PC-9 (cell line): ENCODE measurements at regions not wholly inside any gene's neighbourhood (a gene's known extent, or its start where the extent isn't known, plus 50 kb on each side); places are given as distances from the start of the nearest gene placed in this dataset.

Source experiments
- BruUV-seq: library from RNA; stranded (reverse); fragments of 400-500 nt; replicated peaks from 2 replicates; lab custom pipeline; 2021; lab: Mats Ljungman, UMichigan
- CTCF ChIA-PET: fragments of 300-600 bp; sonication (Branson Sonifier 250); formaldehyde crosslinking; loops from one replicate; lab custom pipeline; 2022; ENCODE audit warnings: antibody characterized with exemption; lab: Charles Lee
- POLR2A ChIA-PET: fragments of 300-600 bp; sonication (Branson Sonifier 250); formaldehyde crosslinking; loops from one replicate; lab custom pipeline; 2022; ENCODE audit warnings: antibody characterized with exemption; ENCODE audit not compliant: unreplicated experiment; lab: Charles Lee
- DNase-seq, 2 experiments: peaks; one replicate each; pipeline versions ENCODE4 v3.0.0 to v3.0.0-alpha.2; 2015 to 2022; ENCODE audit warnings: mixed read lengths in 1 of 2
- H2AFZ ChIP-seq: fragments of 200-600 bp; sonication (generic); 2 replicates; pipeline ENCODE4 v1.8.1; 2017; ENCODE audit warnings: antibody characterized with exemption
- H3F3A ChIP-seq: fragments of 200-600 bp; sonication (generic); 2 replicates; pipeline ENCODE4 v1.8.1; 2017; ENCODE audit warnings: antibody characterized with exemption, mild to moderate bottlenecking, low read depth; ENCODE audit not compliant: insufficient read depth
- H3K27ac ChIP-seq: fragments of 200-600 bp; sonication (generic); 2 replicates; pipeline ENCODE4 v1.6.1; 2016; ENCODE audit warnings: mixed run types
- H3K27me3 ChIP-seq: fragments of 200-600 bp; sonication (generic); 2 replicates; pipeline ENCODE4 v1.6.1; 2016; ENCODE audit warnings: low read depth, mixed run types; ENCODE audit not compliant: insufficient read depth
- H3K36me3 ChIP-seq: fragments of 200-600 bp; sonication (generic); 2 replicates; pipeline ENCODE4 v1.6.1; 2016; ENCODE audit warnings: low read depth, mixed run types
- H3K4me1 ChIP-seq: fragments of 200-600 bp; sonication (generic); replicated peaks from 2 replicates; pipeline ENCODE4 v1.6.1; 2016; ENCODE audit warnings: mixed run types; ENCODE audit not compliant: insufficient read depth
- H3K4me2 ChIP-seq: fragments of 200-600 bp; sonication (generic); 2 replicates; pipeline ENCODE4 v1.6.1; 2017; ENCODE audit warnings: mixed run types
- H3K4me3 ChIP-seq: fragments of 200-600 bp; sonication (generic); 2 replicates; pipeline ENCODE4 v1.6.1; 2016; ENCODE audit warnings: mixed run types
- H3K79me2 ChIP-seq: fragments of 200-600 bp; sonication (generic); 2 replicates; pipeline ENCODE4 v1.6.1; 2017; ENCODE audit warnings: low read depth, mixed run types
- H3K9me2 ChIP-seq: fragments of 200-600 bp; sonication (generic); 2 replicates; pipeline ENCODE4 v1.8.1; 2017; ENCODE audit warnings: mild to moderate bottlenecking; ENCODE audit not compliant: insufficient read depth
- H3K9me3 ChIP-seq: fragments of 200-600 bp; sonication (generic); 2 replicates; pipeline ENCODE4 v1.8.1; 2016; ENCODE audit warnings: low read depth; ENCODE audit not compliant: insufficient read depth
- H4K20me1 ChIP-seq: fragments of 200-600 bp; sonication (generic); 2 replicates; pipeline ENCODE4 v1.8.1; 2017; ENCODE audit not compliant: insufficient read depth
- EZH2 ChIP-seq: fragments of 200-600 bp; sonication (generic); IDR thresholded peaks from 2 replicates; pipeline ENCODE4 v1.8.0; 2017; ENCODE audit warnings: antibody characterized with exemption, low read depth
- intact Hi-C: fragments of 100-400 bp; cut with micrococcal nuclease; formaldehyde crosslinking; loops from one replicate; pipeline ENCODE4 v1.10.0; 2022; ENCODE audit not compliant: unreplicated experiment
- TF ChIP-seq, protein P1 (sequence below): fragments of 200-600 bp; sonication (generic); conservative IDR thresholded peaks from 2 replicates; pipeline ENCODE4 v1.6.1; 2017; ENCODE audit warnings: mixed run types, antibody characterized with exemption, mild to moderate bottlenecking, moderate library complexity

DNA sequence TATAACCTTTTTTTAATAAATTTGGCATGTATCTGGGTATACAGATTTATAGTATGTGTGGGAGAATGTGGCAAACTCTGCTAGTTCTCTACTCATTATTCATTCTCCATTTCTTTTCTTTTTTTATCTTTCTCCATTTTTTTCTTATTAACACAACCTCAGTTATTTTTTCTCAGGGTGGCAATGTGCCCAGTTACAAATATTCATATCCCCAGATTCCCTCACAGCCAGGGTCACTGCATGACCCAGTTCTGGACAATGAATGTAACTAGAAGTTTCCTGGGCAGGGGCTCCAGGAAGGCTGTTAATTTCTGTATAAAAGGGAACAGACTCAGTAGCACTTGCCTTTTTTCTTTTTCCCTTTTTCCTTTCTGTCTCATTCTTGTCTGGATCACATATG lies 95.6 kb downstream of the VCPKMT start:
- no peak overlapping the region for H2AFZ ChIP-seq
- intact Hi-C loops = no loop called here
- POLR2A ChIA-PET = no interaction called here

DNA sequence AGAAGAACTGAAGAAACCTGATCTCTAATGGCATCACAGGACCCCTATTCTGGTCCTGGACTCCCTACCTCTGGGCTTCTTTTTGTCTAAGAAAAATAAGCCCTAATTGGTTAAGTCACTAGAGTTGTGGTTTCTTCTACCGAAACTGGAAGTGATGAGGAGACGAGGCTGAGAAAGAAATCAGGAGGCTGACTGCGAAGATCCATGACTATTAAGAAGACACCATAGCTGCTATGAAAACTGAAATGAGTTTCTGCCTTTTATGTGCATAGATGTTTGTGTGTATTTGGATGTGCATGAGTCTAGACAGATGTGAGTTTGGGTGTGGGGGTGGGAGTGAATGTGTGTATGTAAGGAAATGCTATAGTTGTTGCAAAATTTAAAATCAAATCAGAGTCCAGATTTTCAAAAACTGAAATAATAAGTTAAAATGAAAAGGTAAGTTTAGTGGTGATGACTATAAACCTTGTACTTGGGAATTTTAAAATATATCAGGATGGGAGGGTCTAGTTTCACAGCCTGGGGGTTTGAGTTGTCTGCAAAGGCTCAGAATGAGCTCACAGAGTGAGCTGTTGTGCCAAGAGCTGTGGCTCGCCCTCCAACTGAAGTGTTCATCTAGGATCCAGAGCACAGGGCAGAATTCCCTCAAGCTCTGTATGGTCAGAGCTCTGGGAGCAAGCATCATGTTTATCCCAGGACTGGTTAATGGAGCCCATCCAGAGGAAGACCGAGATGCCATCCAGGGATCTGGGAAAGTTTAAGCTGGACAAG lies 94.9 kb downstream of the VCPKMT start:
- intact Hi-C loops = no loop called here
- no peak for TF ChIP-seq EZH2
- TF ChIP-seq, protein P1, sequence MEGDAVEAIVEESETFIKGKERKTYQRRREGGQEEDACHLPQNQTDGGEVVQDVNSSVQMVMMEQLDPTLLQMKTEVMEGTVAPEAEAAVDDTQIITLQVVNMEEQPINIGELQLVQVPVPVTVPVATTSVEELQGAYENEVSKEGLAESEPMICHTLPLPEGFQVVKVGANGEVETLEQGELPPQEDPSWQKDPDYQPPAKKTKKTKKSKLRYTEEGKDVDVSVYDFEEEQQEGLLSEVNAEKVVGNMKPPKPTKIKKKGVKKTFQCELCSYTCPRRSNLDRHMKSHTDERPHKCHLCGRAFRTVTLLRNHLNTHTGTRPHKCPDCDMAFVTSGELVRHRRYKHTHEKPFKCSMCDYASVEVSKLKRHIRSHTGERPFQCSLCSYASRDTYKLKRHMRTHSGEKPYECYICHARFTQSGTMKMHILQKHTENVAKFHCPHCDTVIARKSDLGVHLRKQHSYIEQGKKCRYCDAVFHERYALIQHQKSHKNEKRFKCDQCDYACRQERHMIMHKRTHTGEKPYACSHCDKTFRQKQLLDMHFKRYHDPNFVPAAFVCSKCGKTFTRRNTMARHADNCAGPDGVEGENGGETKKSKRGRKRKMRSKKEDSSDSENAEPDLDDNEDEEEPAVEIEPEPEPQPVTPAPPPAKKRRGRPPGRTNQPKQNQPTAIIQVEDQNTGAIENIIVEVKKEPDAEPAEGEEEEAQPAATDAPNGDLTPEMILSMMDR = no peak
- no peaks in the 10 kb centered on the region for H3K27me3 ChIP-seq
- no peaks in the 10 kb centered on the region for H3K36me3 ChIP-seq
- no peak overlapping the region for H3K27ac ChIP-seq
- no peaks in the 10 kb centered on the region for H3K79me2 ChIP-seq
- ChIA-PET CTCF (no interaction called here), POLR2A (no interaction called here)
- H3F3A ChIP-seq = peaks cover 40% of the 10 kb centered on the region
- H4K20me1 ChIP-seq = no peaks in the 10 kb centered on the region
- no peak overlapping the region for H3K4me3 ChIP-seq
- H3K9me3 ChIP-seq = peaks cover 13% of the 10 kb centered on the region
- no peaks in the 10 kb centered on the region for H3K9me2 ChIP-seq
- peaks cover 42% of the 10 kb centered on the region for H3K4me1 ChIP-seq
- no peak overlapping the region for H3K4me2 ChIP-seq
- no peak overlapping the region for H2AFZ ChIP-seq
- DNase-seq = no peak
- no TSS peak for BruUV-seq

More for the DNA sequence above, 95.6 kb downstream of the VCPKMT start:
- CTCF ChIA-PET = no interaction called here
- Histone ChIP-seq H3K4me1 (peaks cover 43% of the 10 kb centered on the region), H3K4me2 (no peak overlapping the region), H3K27me3 (no peaks in the 10 kb centered on the region), H3K27ac (no peak overlapping the region), H3K79me2 (no peaks in the 10 kb centered on the region), H3K9me2 (no peaks in the 10 kb centered on the region), H4K20me1 (no peaks in the 10 kb centered on the region), H3K9me3 (peaks cover 10% of the 10 kb centered on the region), H3K4me3 (no peak overlapping the region), H3K36me3 (no peaks in the 10 kb centered on the region), H3F3A (peaks cover 40% of the 10 kb centered on the region)
- no peak for DNase-seq
- BruUV-seq = no TSS peak
- TF ChIP-seq, protein P1 = no peak

DNA sequence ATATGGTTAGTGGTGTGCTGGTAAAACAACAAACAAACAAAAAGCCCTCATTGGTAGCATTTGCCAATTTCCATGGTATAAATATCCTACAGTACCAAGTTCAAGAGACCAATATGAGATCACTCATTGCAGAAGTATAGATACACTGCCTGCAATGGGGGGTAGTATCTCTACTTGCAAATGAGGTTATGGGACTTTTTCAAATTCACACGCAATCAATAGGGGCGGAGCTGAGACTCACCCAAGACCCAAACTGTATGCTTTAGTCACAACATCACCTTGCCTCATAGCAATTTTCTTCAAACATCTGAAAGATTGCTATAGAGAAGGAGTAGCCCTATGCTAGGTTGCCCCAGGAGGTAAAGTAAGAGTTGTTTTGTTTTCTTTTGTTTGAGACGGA lies 93.7 kb downstream of the VCPKMT start:
- no peak overlapping the region for H3K4me3 ChIP-seq
- 0 out of 2 replicates have a peak, but pooled peaks cover 5% of the 10 kb centered on the region for H3K36me3 ChIP-seq
- ChIA-PET CTCF (no interaction called here), POLR2A (no interaction called here)
- H3K27me3 ChIP-seq = no peaks in the 10 kb centered on the region
- H3K27ac ChIP-seq = no peak overlapping the region
- intact Hi-C loops = no loop called here
- no peaks in the 10 kb centered on the region for H3K9me2 ChIP-seq
- no peaks in the 10 kb centered on the region for H4K20me1 ChIP-seq
- no peaks in the 10 kb centered on the region for H3K79me2 ChIP-seq
- TF ChIP-seq, protein P1 = no peak
- no peak for TF ChIP-seq EZH2
- peaks cover 13% of the 10 kb centered on the region for H3K9me3 ChIP-seq
- no peak for DNase-seq
- BruUV-seq = no TSS peak
- H3F3A ChIP-seq = peaks cover 35% of the 10 kb centered on the region
- peaks cover 34% of the 10 kb centered on the region for H3K4me1 ChIP-seq
- no peak overlapping the region for H3K4me2 ChIP-seq
- no peak overlapping the region for H2AFZ ChIP-seq
